ENCODE measurements at regions not wholly inside any gene's neighbourhood (a gene's known extent, or its start where the extent isn't known, plus 50 kb on each side); places are given as distances from the start of the nearest gene placed in this dataset.

DNA sequence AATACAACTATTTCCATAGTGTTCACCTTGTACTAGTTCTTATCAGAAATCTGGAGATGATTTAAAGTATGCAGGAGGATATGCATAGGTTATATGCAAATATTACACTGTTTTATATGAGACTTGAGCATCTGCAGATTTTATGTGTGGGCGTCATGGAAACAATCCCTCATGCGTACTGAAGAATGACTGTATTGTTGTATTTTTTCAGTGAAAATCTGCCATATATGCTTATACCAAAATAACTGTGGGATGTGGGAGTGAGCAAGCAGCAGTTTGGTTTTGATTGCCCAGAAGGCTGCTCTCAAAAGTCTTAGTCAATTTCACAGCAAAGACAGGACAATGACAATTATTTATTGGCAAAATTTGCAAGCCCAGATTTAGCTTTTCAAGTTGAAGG is 238.8 kb upstream of the PCDH20 start:
- TF ChIP-seq POLR2A (IDR thresholded peaks at IDR 0.05) = no peak
- TF ChIP-seq, protein P1, sequence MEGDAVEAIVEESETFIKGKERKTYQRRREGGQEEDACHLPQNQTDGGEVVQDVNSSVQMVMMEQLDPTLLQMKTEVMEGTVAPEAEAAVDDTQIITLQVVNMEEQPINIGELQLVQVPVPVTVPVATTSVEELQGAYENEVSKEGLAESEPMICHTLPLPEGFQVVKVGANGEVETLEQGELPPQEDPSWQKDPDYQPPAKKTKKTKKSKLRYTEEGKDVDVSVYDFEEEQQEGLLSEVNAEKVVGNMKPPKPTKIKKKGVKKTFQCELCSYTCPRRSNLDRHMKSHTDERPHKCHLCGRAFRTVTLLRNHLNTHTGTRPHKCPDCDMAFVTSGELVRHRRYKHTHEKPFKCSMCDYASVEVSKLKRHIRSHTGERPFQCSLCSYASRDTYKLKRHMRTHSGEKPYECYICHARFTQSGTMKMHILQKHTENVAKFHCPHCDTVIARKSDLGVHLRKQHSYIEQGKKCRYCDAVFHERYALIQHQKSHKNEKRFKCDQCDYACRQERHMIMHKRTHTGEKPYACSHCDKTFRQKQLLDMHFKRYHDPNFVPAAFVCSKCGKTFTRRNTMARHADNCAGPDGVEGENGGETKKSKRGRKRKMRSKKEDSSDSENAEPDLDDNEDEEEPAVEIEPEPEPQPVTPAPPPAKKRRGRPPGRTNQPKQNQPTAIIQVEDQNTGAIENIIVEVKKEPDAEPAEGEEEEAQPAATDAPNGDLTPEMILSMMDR (IDR thresholded peaks at IDR 0.05) = no peak
